IgD-negative memory B cell (primary cell): ENCODE measurements at regions not wholly inside any gene's neighbourhood (a gene's known extent, or its start where the extent isn't known, plus 50 kb on each side); places are given as distances from the start of the nearest gene placed in this dataset.

Source experiments
- H3K27ac Mint-ChIP-seq, 3 donors: one replicate each; pipeline ENCODE4 v1.8.0; 2020 to 2022; ENCODE audit warnings: mild to moderate bottlenecking in 3 of 3, mixed read lengths in 3 of 3, moderate library complexity in 1 of 3
- H3K27me3 Mint-ChIP-seq: one replicate; pipeline ENCODE4 v1.8.0; 2021; ENCODE audit warnings: mixed read lengths
- H3K36me3 Mint-ChIP-seq: one replicate; pipeline ENCODE4 v1.8.0; 2020; ENCODE audit warnings: mild to moderate bottlenecking, mixed read lengths
- H3K4me1 Mint-ChIP-seq, 3 donors: one replicate each; pipeline ENCODE4 v1.8.0; 2020 to 2022; ENCODE audit warnings: mixed read lengths in 3 of 3, mild to moderate bottlenecking in 1 of 3
- H3K4me3 Mint-ChIP-seq, 4 donors: one replicate each; pipeline ENCODE4 v1.8.0; 2020 to 2022; ENCODE audit warnings: mild to moderate bottlenecking in 4 of 4, mixed read lengths in 4 of 4, moderate library complexity in 3 of 4
- H3K9me3 Mint-ChIP-seq, 3 donors: one replicate each; pipeline ENCODE4 v1.8.0; 2020 to 2021; ENCODE audit warnings: mixed read lengths in 3 of 3, mild to moderate bottlenecking in 1 of 3

DNA sequence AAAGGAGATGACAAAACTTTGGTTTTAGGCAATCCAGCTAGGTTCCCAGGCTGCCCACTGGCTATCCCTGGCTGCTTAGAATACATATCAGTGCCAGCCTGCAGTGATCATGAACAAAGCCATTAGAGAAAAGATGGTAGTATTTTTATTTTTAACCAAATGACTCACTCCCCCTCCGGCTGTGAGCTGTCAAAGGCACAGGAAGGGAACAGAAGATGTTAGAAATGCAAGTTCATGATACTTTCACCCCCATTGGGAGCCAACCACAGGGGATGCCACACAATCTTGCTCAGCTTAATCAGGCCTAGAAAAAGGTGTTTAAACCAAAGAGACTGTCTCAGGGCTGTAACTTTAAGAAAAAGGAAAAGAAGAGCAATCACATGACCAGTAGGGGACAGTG, 70.3 kb upstream of the ASTN2 start:
- Mint-ChIP-seq H3K4me1 (no peaks in the 10 kb centered on the region), H3K9me3 (no peaks in the 10 kb centered on the region), H3K27me3 (peaks cover 4% of the 10 kb centered on the region), H3K27ac (no peak overlapping the region), H3K4me3 (no peak overlapping the region), H3K36me3 (no peaks in the 10 kb centered on the region)

DNA sequence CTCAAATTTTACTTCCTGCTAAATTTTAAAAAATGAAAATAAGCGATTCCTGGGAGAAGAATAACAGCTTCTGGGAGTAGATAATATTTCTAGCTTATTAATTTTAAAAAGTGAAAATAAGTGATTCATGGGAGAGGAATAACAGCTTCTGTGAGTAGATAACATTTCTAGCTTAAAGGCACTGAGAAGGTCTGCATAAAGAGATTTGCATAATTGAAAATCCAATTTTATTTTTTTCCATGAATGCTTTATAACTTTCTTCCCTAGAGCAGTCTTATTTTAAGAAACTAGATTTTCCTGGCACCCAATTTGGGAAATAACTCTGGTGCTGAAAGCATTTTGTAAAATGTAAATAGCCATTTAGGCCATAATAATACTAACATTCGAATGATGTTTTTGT, 65.9 kb upstream of the ASTN2 start:
- H3K4me3 Mint-ChIP-seq: no peak overlapping the region
- H3K9me3 Mint-ChIP-seq: peaks cover 0 to 2% (median 0%) of the 10 kb centered on the region in 3 donors

DNA sequence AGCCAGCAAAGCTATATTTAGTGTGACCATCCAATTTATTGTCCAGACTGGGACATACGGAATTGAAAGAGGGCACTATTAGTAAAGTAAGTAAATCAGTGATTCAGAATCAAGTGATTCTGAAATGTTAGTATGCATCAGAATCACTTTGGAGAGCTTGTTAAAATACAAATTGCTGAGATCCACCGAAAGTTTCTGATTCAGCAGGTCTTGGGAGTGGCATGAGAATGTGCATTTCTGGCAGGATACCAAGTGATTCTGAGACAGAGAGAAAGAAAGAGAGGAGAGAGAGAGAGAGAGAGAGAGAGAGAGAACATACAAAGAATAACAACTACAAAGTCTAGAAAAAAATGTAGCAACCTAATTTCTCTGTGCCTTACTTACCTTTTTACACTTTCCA, 65.4 kb upstream of the ASTN2 start:
- no peak overlapping the region for H3K27ac Mint-ChIP-seq
- peaks cover 0 to 2% (median 0%) of the 10 kb centered on the region in 3 donors for H3K9me3 Mint-ChIP-seq
- H3K27me3 Mint-ChIP-seq: no peaks in the 10 kb centered on the region
- no peak overlapping the region for H3K4me3 Mint-ChIP-seq
- no peaks in the 10 kb centered on the region for H3K36me3 Mint-ChIP-seq
- no peaks in the 10 kb centered on the region for H3K4me1 Mint-ChIP-seq

More for the DNA sequence above, 65.9 kb upstream of the ASTN2 start:
- Mint-ChIP-seq H3K27ac (no peak overlapping the region), H3K27me3 (no peaks in the 10 kb centered on the region), H3K36me3 (no peaks in the 10 kb centered on the region), H3K4me1 (no peaks in the 10 kb centered on the region)

DNA sequence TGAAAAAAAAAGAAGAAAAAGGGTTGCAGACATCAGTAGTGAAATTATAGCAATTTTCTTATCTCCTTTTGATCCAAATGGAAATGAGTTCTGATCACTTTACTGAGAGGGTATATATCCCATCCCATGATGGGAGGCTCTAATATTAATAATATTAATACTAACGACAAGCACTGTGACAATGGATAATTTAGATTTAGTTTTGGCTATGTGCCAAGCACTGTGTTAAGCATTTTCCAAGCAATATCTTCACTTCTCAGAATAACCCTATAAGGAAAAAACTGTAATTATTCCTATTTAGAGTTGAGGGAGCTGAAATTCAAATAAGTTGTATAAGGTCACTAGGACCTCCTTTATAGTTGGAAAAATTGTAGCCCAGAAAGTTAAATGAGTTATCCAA, 58.4 kb upstream of the ASTN2 start:
- Mint-ChIP-seq H3K4me1 (no peaks in the 10 kb centered on the region), H3K9me3 (peaks cover 0 to 5% (median 0%) of the 10 kb centered on the region in 3 donors), H3K27ac (no peak overlapping the region), H3K27me3 (no peaks in the 10 kb centered on the region), H3K4me3 (no peak overlapping the region), H3K36me3 (no peaks in the 10 kb centered on the region)

DNA sequence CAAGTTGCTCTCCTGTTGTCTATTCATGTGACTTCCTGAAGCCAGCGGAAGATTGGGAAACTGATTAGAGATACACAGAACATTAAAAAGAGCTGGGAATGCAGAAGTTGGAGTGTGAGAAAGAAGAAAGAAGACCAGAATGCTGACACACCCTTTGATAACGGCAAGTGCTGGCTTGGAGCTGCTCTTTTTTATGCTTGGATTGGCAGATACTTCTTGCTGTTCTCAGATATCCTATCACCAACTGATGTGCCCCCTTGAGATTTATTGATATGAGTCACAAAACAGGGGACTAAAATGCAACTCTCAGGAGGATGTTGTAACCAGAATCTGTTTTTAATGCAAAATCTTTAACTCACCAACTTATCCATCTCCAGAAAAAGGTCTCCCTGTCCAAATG, 56.0 kb upstream of the ASTN2 start:
- Mint-ChIP-seq H3K9me3 (peaks cover 0 to 5% (median 0%) of the 10 kb centered on the region in 3 donors), H3K27me3 (no peaks in the 10 kb centered on the region), H3K4me3 (no peak overlapping the region), H3K27ac (no peak overlapping the region), H3K4me1 (no peaks in the 10 kb centered on the region), H3K36me3 (no peaks in the 10 kb centered on the region)

DNA sequence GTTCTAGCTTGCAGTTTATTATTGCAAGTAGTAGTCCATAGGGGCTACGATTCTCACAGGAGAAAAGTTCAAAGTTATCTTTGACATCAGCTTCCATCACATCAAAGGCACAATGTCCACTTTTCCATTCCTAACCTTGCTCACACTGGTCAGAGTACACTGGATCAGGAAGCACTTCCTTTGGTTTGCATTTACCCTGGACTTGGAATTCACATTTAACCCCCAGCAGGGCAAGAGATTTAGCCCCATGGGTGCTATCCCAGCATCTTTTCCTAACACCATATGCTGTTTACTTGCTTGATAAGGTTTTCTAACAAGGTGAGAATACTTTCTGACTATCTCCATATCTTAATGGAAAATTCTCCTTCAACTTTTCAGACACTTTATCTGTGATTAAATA, 55.6 kb upstream of the ASTN2 start:
- H3K36me3 Mint-ChIP-seq: no peaks in the 10 kb centered on the region
- no peaks in the 10 kb centered on the region for H3K4me1 Mint-ChIP-seq
- peaks cover 0 to 5% (median under 1%) of the 10 kb centered on the region in 3 donors for H3K9me3 Mint-ChIP-seq
- no peak overlapping the region for H3K27ac Mint-ChIP-seq
- H3K27me3 Mint-ChIP-seq: no peaks in the 10 kb centered on the region
- H3K4me3 Mint-ChIP-seq: no peak overlapping the region

DNA sequence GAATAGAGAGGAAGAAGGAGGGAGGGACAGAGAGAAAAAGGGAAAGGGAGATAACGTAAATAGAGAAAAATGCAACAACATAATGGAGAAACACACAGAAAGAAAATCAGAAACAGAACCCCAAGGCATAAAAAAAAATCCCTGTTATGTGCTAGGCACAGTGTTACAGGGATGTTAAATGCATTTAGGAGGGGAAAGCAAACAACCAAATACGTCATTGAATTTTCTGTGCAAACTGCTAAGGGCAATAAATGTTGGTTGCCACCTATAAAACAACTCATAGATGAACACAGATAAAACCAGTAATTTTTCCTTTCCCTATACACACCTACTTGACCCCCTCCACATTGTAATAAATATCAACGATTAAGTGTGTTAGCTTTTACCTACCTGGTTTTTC, 51.3 kb upstream of the ASTN2 start:
- Mint-ChIP-seq H3K4me3 (no peak overlapping the region), H3K9me3 (peaks cover 0 to 3% (median 0%) of the 10 kb centered on the region in 3 donors), H3K36me3 (no peaks in the 10 kb centered on the region), H3K4me1 (peaks cover 0 to 2% (median 0%) of the 10 kb centered on the region in 3 donors), H3K27me3 (no peaks in the 10 kb centered on the region), H3K27ac (no peak overlapping the region)

DNA sequence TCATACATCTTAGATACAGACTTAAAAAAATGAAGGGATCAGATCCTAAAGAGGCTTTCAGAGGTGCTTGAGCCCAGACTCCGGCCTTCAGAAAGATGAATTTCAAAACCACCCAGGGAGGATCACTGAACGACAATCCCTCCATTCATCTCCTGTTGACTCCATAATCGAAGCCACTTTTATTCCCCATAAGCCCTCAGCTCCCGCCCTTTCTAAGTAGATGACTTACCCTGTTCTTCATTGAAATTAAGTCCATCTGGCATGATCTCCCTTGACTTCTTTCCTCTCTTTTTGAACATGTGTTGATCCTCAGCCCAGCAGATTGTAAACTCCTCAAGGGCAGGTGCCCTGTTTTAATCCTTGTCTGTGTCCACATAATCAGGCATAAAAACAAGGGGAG, 50.8 kb upstream of the ASTN2 start:
- Mint-ChIP-seq H3K4me1 (peaks cover 0 to 2% (median 0%) of the 10 kb centered on the region in 3 donors), H3K4me3 (no peak overlapping the region), H3K9me3 (peaks cover 0 to 3% (median 0%) of the 10 kb centered on the region in 3 donors), H3K36me3 (no peaks in the 10 kb centered on the region), H3K27ac (no peak overlapping the region), H3K27me3 (no peaks in the 10 kb centered on the region)

DNA sequence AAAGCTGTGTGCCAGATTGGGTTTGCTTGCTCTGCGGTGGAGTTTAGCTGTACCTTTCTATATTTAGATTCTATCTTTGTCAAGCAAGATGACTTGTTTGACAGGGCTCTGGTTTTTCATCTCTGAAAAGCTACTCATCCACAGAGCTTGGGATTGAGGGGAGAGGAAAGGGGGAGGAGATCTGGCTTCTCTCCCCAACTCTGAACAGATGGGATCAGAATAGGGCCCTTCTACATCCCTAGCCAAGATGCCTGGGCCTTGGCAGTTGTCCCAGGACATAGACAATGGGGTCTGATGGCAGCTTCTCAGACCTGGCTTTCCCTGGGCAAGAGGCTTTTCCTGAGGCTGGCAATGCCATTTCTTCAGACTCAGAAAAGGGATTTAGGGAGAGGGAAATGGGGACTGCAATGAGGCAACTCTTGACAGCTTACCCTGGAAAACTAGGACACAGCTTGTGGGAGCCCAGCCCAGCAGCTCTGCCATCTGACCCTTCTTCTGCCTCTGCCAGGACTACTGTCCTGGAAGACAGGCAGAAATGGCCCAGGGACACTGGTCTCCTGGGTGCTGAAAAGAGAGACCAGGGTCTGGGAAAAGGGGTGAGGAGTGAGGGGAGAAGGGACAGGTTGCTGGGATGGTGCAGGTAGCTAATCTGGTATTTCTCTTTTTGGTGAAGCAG, 50.2 kb upstream of the ASTN2 start:
- no peaks in the 10 kb centered on the region for H3K27me3 Mint-ChIP-seq
- H3K27ac Mint-ChIP-seq: no peak overlapping the region
- H3K4me3 Mint-ChIP-seq: no peak overlapping the region
- no peaks in the 10 kb centered on the region for H3K36me3 Mint-ChIP-seq
- H3K4me1 Mint-ChIP-seq: peaks cover 0 to 2% (median 0%) of the 10 kb centered on the region in 3 donors
- H3K9me3 Mint-ChIP-seq: peaks cover 0 to 3% (median 0%) of the 10 kb centered on the region in 3 donors
